Stimulated activated naive CD8-positive, alpha-beta T cell treated with anti-CD3 and anti-CD28 coated beads, Interleukin-15, amount 100 ng/mL, for 72 hours (primary cell): ENCODE measurements at regions not wholly inside any gene's neighbourhood (a gene's known extent, or its start where the extent isn't known, plus 50 kb on each side); places are given as distances from the start of the nearest gene placed in this dataset.

ENCODE experiments used
- ATAC-seq: fragments of 150-1000 bp; cut with Tn5 transposase; 2 replicates; pipeline ENCODE4 v1.10.0; 2021; ENCODE audit warnings: mild to moderate bottlenecking, moderate library complexity
- DNase-seq, 2 donors: peaks; one replicate each; pipeline ENCODE4 v3.0.0; 2021 to 2022
- H3K27ac Mint-ChIP-seq, 2 donors: one replicate each; pipeline ENCODE4 v1.8.0; 2022; ENCODE audit warnings: mild to moderate bottlenecking in 2 of 2, mixed read lengths in 2 of 2, moderate library complexity in 2 of 2
- H3K27me3 Mint-ChIP-seq: one replicate; pipeline ENCODE4 v1.8.0; 2022; ENCODE audit warnings: mixed read lengths
- H3K4me1 Mint-ChIP-seq: one replicate; pipeline ENCODE4 v1.8.0; 2022; ENCODE audit warnings: mild to moderate bottlenecking, mixed read lengths
- H3K4me3 Mint-ChIP-seq, 2 donors: one replicate each; pipeline ENCODE4 v1.8.0; 2022; ENCODE audit warnings: mild to moderate bottlenecking in 2 of 2, mixed read lengths in 2 of 2, moderate library complexity in 1 of 2
- H3K9me3 Mint-ChIP-seq, 2 donors: one replicate each; pipeline ENCODE4 v1.8.0; 2022; ENCODE audit warnings: mixed read lengths in 2 of 2

- Mint-ChIP-seq H3K27ac (no peak overlapping the region), H3K4me3 (no peak overlapping the region)
- DNase-seq: no peak
Observed at GRCh38 chr12:83349907-83350611, 663.4 kb downstream of the TMTC2 start.

GRCh38 chr12:83346333-83346732 lies 659.6 kb downstream of the TMTC2 start:
- Mint-ChIP-seq H3K4me1 (no peaks in the 10 kb centered on the region), H3K27me3 (no peaks in the 10 kb centered on the region), H3K27ac (no peak overlapping the region), H3K4me3 (no peak overlapping the region), H3K9me3 (peaks cover 0 to 7% of the 10 kb centered on the region in 2 donors)
- DNase-seq (no peak), ATAC-seq (no peak)

More at GRCh38 chr12:83349907-83350611, 663.4 kb downstream of the TMTC2 start:
- Mint-ChIP-seq H3K9me3 (no peaks in the 10 kb centered on the region), H3K27me3 (no peaks in the 10 kb centered on the region), H3K4me1 (no peaks in the 10 kb centered on the region)
- ATAC-seq: no peak

- H3K4me3 Mint-ChIP-seq: no peak overlapping the region
- no peaks in the 10 kb centered on the region for H3K4me1 Mint-ChIP-seq
- peaks cover 4 to 13% of the 10 kb centered on the region in 2 donors for H3K9me3 Mint-ChIP-seq
- no peak for ATAC-seq
- no peaks in the 10 kb centered on the region for H3K27me3 Mint-ChIP-seq
- H3K27ac Mint-ChIP-seq: no peak overlapping the region
- no peak for DNase-seq
Observed at GRCh38 chr12:83343767-83344166, 657.1 kb downstream of the TMTC2 start.

- ATAC-seq: no peak
- Mint-ChIP-seq H3K4me1 (no peaks in the 10 kb centered on the region), H3K27me3 (no peaks in the 10 kb centered on the region), H3K9me3 (peaks cover under 1 to 2% of the 10 kb centered on the region in 2 donors), H3K4me3 (no peak overlapping the region), H3K27ac (no peak overlapping the region)
- no peak for DNase-seq
Observed at GRCh38 chr12:83335748-83336147, 649.0 kb downstream of the TMTC2 start.

- DNase-seq (no peak), ATAC-seq (no peak)
- H3K4me1 Mint-ChIP-seq: no peaks in the 10 kb centered on the region
- H3K9me3 Mint-ChIP-seq: no peaks in the 10 kb centered on the region
- no peaks in the 10 kb centered on the region for H3K27me3 Mint-ChIP-seq
- no peak overlapping the region for H3K27ac Mint-ChIP-seq
- H3K4me3 Mint-ChIP-seq: no peak overlapping the region
Observed at GRCh38 chr12:83326666-83327065, 640.0 kb downstream of the TMTC2 start.

GRCh38 chr12:83323866-83324265 lies 637.2 kb downstream of the TMTC2 start:
- no peak overlapping the region for H3K27ac Mint-ChIP-seq
- no peaks in the 10 kb centered on the region for H3K4me1 Mint-ChIP-seq
- no peaks in the 10 kb centered on the region for H3K27me3 Mint-ChIP-seq
- ATAC-seq: no peak
- DNase-seq: no peak
- peaks cover 0 to 8% of the 10 kb centered on the region in 2 donors for H3K9me3 Mint-ChIP-seq
- no peak overlapping the region for H3K4me3 Mint-ChIP-seq

GRCh38 chr12:83322809-83323208 lies 636.1 kb downstream of the TMTC2 start:
- no peak overlapping the region for H3K27ac Mint-ChIP-seq
- no peaks in the 10 kb centered on the region for H3K27me3 Mint-ChIP-seq
- H3K9me3 Mint-ChIP-seq: peaks cover 0 to 8% of the 10 kb centered on the region in 2 donors
- DNase-seq (no peak), ATAC-seq (no peak)
- H3K4me1 Mint-ChIP-seq: no peaks in the 10 kb centered on the region
- H3K4me3 Mint-ChIP-seq: no peak overlapping the region

- H3K27me3 Mint-ChIP-seq: no peaks in the 10 kb centered on the region
- no peak overlapping the region for H3K27ac Mint-ChIP-seq
- DNase-seq: no peak
- H3K4me3 Mint-ChIP-seq: no peak overlapping the region
- ATAC-seq: no peak
- H3K4me1 Mint-ChIP-seq: no peaks in the 10 kb centered on the region
- peaks cover 0 to 8% of the 10 kb centered on the region in 2 donors for H3K9me3 Mint-ChIP-seq
Observed at GRCh38 chr12:83321971-83322370, 635.3 kb downstream of the TMTC2 start.

GRCh38 chr12:83320350-83320749 lies 633.6 kb downstream of the TMTC2 start:
- no peaks in the 10 kb centered on the region for H3K27me3 Mint-ChIP-seq
- no peak for ATAC-seq
- peaks cover 0 to 8% of the 10 kb centered on the region in 2 donors for H3K9me3 Mint-ChIP-seq
- DNase-seq: no peak
- H3K4me1 Mint-ChIP-seq: no peaks in the 10 kb centered on the region
- H3K4me3 Mint-ChIP-seq: no peak overlapping the region
- no peak overlapping the region for H3K27ac Mint-ChIP-seq

GRCh38 chr12:83318386-83319098 lies 631.8 kb downstream of the TMTC2 start:
- no peak overlapping the region for H3K27ac Mint-ChIP-seq
- DNase-seq: no peak
- H3K27me3 Mint-ChIP-seq: no peaks in the 10 kb centered on the region
- no peak for ATAC-seq
- no peak overlapping the region for H3K4me3 Mint-ChIP-seq
- peaks cover 0 to 8% of the 10 kb centered on the region in 2 donors for H3K9me3 Mint-ChIP-seq
- no peaks in the 10 kb centered on the region for H3K4me1 Mint-ChIP-seq

GRCh38 chr12:83317595-83317994 lies 630.9 kb downstream of the TMTC2 start:
- H3K27me3 Mint-ChIP-seq: no peaks in the 10 kb centered on the region
- no peak overlapping the region for H3K27ac Mint-ChIP-seq
- peaks cover 0 to 8% of the 10 kb centered on the region in 2 donors for H3K9me3 Mint-ChIP-seq

GRCh38 chr12:83313827-83314226 lies 627.1 kb downstream of the TMTC2 start:
- H3K4me3 Mint-ChIP-seq: no peak overlapping the region
- no peaks in the 10 kb centered on the region for H3K4me1 Mint-ChIP-seq
- ATAC-seq (no peak), DNase-seq (no peak)
- H3K27ac Mint-ChIP-seq: no peak overlapping the region
- H3K9me3 Mint-ChIP-seq: no peaks in the 10 kb centered on the region
- H3K27me3 Mint-ChIP-seq: no peaks in the 10 kb centered on the region

More at GRCh38 chr12:83317595-83317994, 630.9 kb downstream of the TMTC2 start:
- DNase-seq: no peak
- no peak for ATAC-seq
- Mint-ChIP-seq H3K4me3 (no peak overlapping the region), H3K4me1 (no peaks in the 10 kb centered on the region)

GRCh38 chr12:83313322-83313721 lies 626.6 kb downstream of the TMTC2 start:
- no peak overlapping the region for H3K27ac Mint-ChIP-seq
- no peaks in the 10 kb centered on the region for H3K4me1 Mint-ChIP-seq
- no peaks in the 10 kb centered on the region for H3K27me3 Mint-ChIP-seq
- H3K4me3 Mint-ChIP-seq: no peak overlapping the region
- no peak for ATAC-seq
- no peak for DNase-seq
- no peaks in the 10 kb centered on the region for H3K9me3 Mint-ChIP-seq

- ATAC-seq (no peak), DNase-seq (no peak)
- Mint-ChIP-seq H3K27ac (no peak overlapping the region), H3K4me1 (no peaks in the 10 kb centered on the region), H3K27me3 (no peaks in the 10 kb centered on the region), H3K4me3 (no peak overlapping the region), H3K9me3 (peaks cover 14 to 20% of the 10 kb centered on the region in 2 donors)
Observed at GRCh38 chr12:83276904-83277303, 590.2 kb downstream of the TMTC2 start.

- no peak for ATAC-seq
- no peaks in the 10 kb centered on the region for H3K27me3 Mint-ChIP-seq
- DNase-seq: no peak
- no peak overlapping the region for H3K27ac Mint-ChIP-seq
- no peaks in the 10 kb centered on the region for H3K4me1 Mint-ChIP-seq
- no peak overlapping the region for H3K4me3 Mint-ChIP-seq
- peaks cover 14 to 29% of the 10 kb centered on the region in 2 donors for H3K9me3 Mint-ChIP-seq
Observed at GRCh38 chr12:83271201-83271600, 584.5 kb downstream of the TMTC2 start.

GRCh38 chr12:83265808-83266207 lies 579.1 kb downstream of the TMTC2 start:
- Mint-ChIP-seq H3K9me3 (peaks cover 0 to 9% of the 10 kb centered on the region in 2 donors), H3K4me1 (no peaks in the 10 kb centered on the region), H3K27me3 (no peaks in the 10 kb centered on the region), H3K27ac (no peak overlapping the region), H3K4me3 (no peak overlapping the region)
- DNase-seq: no peak
- no peak for ATAC-seq
